ENCODE measurements at regions not wholly inside any gene's neighbourhood (a gene's known extent, or its start where the extent isn't known, plus 50 kb on each side); places are given as distances from the start of the nearest gene placed in this dataset.

DNA sequence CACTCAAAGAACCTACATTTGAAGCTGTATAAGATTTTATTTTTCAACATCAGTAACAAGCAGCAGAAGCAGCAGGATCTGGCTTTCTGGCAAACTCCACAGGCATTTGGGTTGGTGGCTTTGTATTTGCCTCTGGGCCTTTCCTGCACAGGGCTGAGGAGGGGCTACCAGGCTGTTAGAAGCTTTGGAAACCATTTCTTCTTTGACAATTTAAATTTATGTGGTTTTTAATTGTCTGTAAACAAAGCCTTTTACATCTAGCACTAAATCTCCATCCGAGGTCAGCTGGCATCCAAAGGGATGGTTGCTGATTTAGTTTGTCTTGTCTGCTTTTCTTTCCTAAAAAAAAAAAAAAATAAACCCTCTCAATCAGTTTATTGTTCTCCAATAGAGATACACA is 127.5 kb upstream of the OBI1 start:
- TF ChIP-seq, protein P1, sequence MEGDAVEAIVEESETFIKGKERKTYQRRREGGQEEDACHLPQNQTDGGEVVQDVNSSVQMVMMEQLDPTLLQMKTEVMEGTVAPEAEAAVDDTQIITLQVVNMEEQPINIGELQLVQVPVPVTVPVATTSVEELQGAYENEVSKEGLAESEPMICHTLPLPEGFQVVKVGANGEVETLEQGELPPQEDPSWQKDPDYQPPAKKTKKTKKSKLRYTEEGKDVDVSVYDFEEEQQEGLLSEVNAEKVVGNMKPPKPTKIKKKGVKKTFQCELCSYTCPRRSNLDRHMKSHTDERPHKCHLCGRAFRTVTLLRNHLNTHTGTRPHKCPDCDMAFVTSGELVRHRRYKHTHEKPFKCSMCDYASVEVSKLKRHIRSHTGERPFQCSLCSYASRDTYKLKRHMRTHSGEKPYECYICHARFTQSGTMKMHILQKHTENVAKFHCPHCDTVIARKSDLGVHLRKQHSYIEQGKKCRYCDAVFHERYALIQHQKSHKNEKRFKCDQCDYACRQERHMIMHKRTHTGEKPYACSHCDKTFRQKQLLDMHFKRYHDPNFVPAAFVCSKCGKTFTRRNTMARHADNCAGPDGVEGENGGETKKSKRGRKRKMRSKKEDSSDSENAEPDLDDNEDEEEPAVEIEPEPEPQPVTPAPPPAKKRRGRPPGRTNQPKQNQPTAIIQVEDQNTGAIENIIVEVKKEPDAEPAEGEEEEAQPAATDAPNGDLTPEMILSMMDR (IDR thresholded peaks at IDR 0.05), result no peak
- no peak for TF ChIP-seq POLR2A (IDR thresholded peaks at IDR 0.05)
